ENCODE measurements at regions not wholly inside any gene's neighbourhood (a gene's known extent, or its start where the extent isn't known, plus 50 kb on each side); places are given as distances from the start of the nearest gene placed in this dataset.

GRCh38 chr5:105380126-105380525, 1817.5 kb upstream of the NUDT12 start:
- Histone ChIP-seq H3K79me2 (ENCODE audit: insufficient read depth, low read length) (no peaks in the 10 kb centered on the region; the same call in 1 of the 2 replicates), H3K9me2 (ENCODE audit: insufficient read depth) (no peaks in the 10 kb centered on the region), H3K27me3 (ENCODE audit: insufficient read depth, low read length) (no peaks in the 10 kb centered on the region), H3K4me3 (replicated peaks in 1 of 2; ENCODE audit: low read depth in 1 of 2, low read length in 2 of 2) (no peak overlapping the region), H4K20me1 (ENCODE audit: insufficient read depth) (no peaks in the 10 kb centered on the region), H3K4me2 (ENCODE audit: low read length) (no peak overlapping the region), H3K9ac (ENCODE audit: low read length) (no peak overlapping the region), H3K36me3 (ENCODE audit: control insufficient read depth in 1 of 2, insufficient read depth in 2 of 2, low read length in 2 of 2) (no peaks in the 10 kb centered on the region), H3K9me3 (ENCODE audit: control insufficient read depth in 1 of 2, insufficient read depth in 1 of 2, low read depth in 1 of 2, low read length in 2 of 2) (no peaks in the 10 kb centered on the region), H2AFZ (ENCODE audit: low read depth, low read length, poor library complexity, severe bottlenecking) (no peak overlapping the region), H3K27ac (ENCODE audit: low read depth, low read length) (no peak overlapping the region), H3K4me1 (ENCODE audit: control insufficient read depth in 1 of 2, insufficient read depth in 2 of 2, low read length in 2 of 2) (no peaks in the 10 kb centered on the region)
- DNase-seq (ENCODE audit: low read depth, low spot score) (no peak), ATAC-seq (no peak)
- TF ChIP-seq JUND (IDR thresholded peaks at IDR 0.05) (no peak), CBX3 (IDR thresholded peaks at IDR 0.05; ENCODE audit: low read depth) (no peak), POLR2AphosphoS5 (IDR thresholded peaks at IDR 0.05; ENCODE audit: low read depth, low read length) (no peak), EZH2 (IDR thresholded peaks at IDR 0.05) (no peak), SRF (IDR thresholded peaks at IDR 0.05; ENCODE audit: low read depth) (no peak), POLR2A (IDR thresholded peaks at IDR 0.05; ENCODE audit: borderline replicate concordance, extremely low read depth, insufficient read depth, insufficient read length) (no peak), SP1 (IDR thresholded peaks at IDR 0.05; ENCODE audit: low read depth) (no peak), SIN3A (IDR thresholded peaks at IDR 0.05; ENCODE audit: low read depth) (no peak), TCF7L2 (IDR thresholded peaks at IDR 0.05; ENCODE audit: borderline replicate concordance, extremely low read depth, insufficient read depth, insufficient read length) (no peak), CEBPB (IDR thresholded peaks at IDR 0.05; ENCODE audit: low read depth) (no peak), RAD21 (IDR thresholded peaks at IDR 0.05; ENCODE audit: low read depth) (no peak), CTCF (IDR thresholded peaks at IDR 0.05 in 2 of 3, conservative IDR thresholded peaks at IDR 0.05 in 1 of 3; ENCODE audit: borderline replicate concordance in 1 of 3, insufficient read depth in 1 of 3, low read depth in 2 of 3, low read length in 2 of 3) (no peak)
- intact Hi-C loops (cut with micrococcal nuclease), result no loop called here
- no TSS peak for BruUV-seq (replicated peaks)
- ChIA-PET POLR2A (no interaction called here), CTCF (no interaction called here), RAD21 (ENCODE audit: low non-redundant PET in 1 of 2, low total read pairs in 2 of 2, uncharacterized antibody in 2 of 2, unreplicated experiment in 2 of 2) (no interaction called here)

All from HCT116 (cell line).